ENCODE measurements at regions not wholly inside any gene's neighbourhood (a gene's known extent, or its start where the extent isn't known, plus 50 kb on each side); places are given as distances from the start of the nearest gene placed in this dataset.

- TF ChIP-seq ZFX (IDR thresholded peaks at IDR 0.05; ENCODE audit: borderline replicate concordance) (no peak), CTCF (IDR thresholded peaks at IDR 0.05) (no peak)
Measured at GRCh38 chr9:115575147-115575546, 457.2 kb upstream of the TNC start.

Measured in 22Rv1 (cell line).